ENCODE measurements at regions not wholly inside any gene's neighbourhood (a gene's known extent, or its start where the extent isn't known, plus 50 kb on each side); places are given as distances from the start of the nearest gene placed in this dataset.

DNA sequence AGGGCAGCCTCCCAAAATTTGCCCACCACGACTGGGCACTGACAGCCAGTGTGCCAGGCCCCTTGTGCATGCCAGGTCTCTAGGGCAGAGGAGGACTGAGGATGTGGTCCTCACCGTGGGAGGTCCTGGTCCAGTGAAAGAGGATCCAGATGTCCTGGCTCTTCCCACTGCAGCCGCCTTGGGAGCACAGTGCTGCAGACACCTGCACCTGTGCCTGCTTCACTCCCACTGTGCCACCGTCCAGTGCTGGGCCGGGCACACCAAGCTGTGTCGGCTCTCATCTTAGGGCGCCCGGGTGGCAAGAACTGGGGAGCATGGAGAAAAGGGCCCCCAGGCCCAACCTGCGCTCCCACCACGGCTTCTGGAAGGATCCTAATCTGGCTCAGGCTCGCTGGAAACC is 1147.1 kb downstream of the BRD1 start:
- H3K27ac ChIP-seq (ENCODE audit: low read length), result no peak overlapping the region
- no peaks in the 10 kb centered on the region for H3K27me3 ChIP-seq (ENCODE audit: control insufficient read depth, insufficient read depth, low read length)
- BruUV-seq (replicated peaks), result no TSS peak
- no peak for ATAC-seq
- ChIA-PET CTCF (no interaction called here), POLR2A (no interaction called here)
- no peaks in the 10 kb centered on the region for H3K36me3 ChIP-seq (ENCODE audit: control insufficient read depth, insufficient read depth, low read length)
- intact Hi-C loops (cut with micrococcal nuclease; ENCODE audit: unreplicated experiment) (no loop called here), in situ Hi-C loops (cut with HindIII; ENCODE audit: low pct_unique_long_range_greater_than_20kb, low sequenced_read_pairs) (no loop called here)
- no peak for DNase-seq (ENCODE audit: low read depth, low spot score)
- no peak overlapping the region for H3K4me3 ChIP-seq (ENCODE audit: low read depth in 2 of 2, low read length in 2 of 2)
- H3K4me1 ChIP-seq (ENCODE audit: control insufficient read depth, insufficient read depth, low read length), result no peaks in the 10 kb centered on the region
- TF ChIP-seq POLR2AphosphoS5 (IDR thresholded peaks at IDR 0.05; ENCODE audit: low read depth, low read length), result no peak
- TF ChIP-seq, protein P1, sequence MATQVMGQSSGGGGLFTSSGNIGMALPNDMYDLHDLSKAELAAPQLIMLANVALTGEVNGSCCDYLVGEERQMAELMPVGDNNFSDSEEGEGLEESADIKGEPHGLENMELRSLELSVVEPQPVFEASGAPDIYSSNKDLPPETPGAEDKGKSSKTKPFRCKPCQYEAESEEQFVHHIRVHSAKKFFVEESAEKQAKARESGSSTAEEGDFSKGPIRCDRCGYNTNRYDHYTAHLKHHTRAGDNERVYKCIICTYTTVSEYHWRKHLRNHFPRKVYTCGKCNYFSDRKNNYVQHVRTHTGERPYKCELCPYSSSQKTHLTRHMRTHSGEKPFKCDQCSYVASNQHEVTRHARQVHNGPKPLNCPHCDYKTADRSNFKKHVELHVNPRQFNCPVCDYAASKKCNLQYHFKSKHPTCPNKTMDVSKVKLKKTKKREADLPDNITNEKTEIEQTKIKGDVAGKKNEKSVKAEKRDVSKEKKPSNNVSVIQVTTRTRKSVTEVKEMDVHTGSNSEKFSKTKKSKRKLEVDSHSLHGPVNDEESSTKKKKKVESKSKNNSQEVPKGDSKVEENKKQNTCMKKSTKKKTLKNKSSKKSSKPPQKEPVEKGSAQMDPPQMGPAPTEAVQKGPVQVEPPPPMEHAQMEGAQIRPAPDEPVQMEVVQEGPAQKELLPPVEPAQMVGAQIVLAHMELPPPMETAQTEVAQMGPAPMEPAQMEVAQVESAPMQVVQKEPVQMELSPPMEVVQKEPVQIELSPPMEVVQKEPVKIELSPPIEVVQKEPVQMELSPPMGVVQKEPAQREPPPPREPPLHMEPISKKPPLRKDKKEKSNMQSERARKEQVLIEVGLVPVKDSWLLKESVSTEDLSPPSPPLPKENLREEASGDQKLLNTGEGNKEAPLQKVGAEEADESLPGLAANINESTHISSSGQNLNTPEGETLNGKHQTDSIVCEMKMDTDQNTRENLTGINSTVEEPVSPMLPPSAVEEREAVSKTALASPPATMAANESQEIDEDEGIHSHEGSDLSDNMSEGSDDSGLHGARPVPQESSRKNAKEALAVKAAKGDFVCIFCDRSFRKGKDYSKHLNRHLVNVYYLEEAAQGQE (IDR thresholded peaks at IDR 0.05; ENCODE audit: insufficient read depth in 1 of 2, low read depth in 2 of 2, low read length in 1 of 2), result no peak
- TF ChIP-seq, protein P2, sequence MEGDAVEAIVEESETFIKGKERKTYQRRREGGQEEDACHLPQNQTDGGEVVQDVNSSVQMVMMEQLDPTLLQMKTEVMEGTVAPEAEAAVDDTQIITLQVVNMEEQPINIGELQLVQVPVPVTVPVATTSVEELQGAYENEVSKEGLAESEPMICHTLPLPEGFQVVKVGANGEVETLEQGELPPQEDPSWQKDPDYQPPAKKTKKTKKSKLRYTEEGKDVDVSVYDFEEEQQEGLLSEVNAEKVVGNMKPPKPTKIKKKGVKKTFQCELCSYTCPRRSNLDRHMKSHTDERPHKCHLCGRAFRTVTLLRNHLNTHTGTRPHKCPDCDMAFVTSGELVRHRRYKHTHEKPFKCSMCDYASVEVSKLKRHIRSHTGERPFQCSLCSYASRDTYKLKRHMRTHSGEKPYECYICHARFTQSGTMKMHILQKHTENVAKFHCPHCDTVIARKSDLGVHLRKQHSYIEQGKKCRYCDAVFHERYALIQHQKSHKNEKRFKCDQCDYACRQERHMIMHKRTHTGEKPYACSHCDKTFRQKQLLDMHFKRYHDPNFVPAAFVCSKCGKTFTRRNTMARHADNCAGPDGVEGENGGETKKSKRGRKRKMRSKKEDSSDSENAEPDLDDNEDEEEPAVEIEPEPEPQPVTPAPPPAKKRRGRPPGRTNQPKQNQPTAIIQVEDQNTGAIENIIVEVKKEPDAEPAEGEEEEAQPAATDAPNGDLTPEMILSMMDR (IDR thresholded peaks at IDR 0.05), result no peak
- no peak for TF ChIP-seq TCF7L2 (IDR thresholded peaks at IDR 0.05; ENCODE audit: low read depth, low read length)
- no peak for TF ChIP-seq SIN3A (IDR thresholded peaks at IDR 0.05; ENCODE audit: borderline replicate concordance, insufficient read depth, low read depth, low read length)
- no peaks in the 10 kb centered on the region for H3K9me3 ChIP-seq (ENCODE audit: control insufficient read depth, insufficient read depth, low read depth, low read length)

DNA sequence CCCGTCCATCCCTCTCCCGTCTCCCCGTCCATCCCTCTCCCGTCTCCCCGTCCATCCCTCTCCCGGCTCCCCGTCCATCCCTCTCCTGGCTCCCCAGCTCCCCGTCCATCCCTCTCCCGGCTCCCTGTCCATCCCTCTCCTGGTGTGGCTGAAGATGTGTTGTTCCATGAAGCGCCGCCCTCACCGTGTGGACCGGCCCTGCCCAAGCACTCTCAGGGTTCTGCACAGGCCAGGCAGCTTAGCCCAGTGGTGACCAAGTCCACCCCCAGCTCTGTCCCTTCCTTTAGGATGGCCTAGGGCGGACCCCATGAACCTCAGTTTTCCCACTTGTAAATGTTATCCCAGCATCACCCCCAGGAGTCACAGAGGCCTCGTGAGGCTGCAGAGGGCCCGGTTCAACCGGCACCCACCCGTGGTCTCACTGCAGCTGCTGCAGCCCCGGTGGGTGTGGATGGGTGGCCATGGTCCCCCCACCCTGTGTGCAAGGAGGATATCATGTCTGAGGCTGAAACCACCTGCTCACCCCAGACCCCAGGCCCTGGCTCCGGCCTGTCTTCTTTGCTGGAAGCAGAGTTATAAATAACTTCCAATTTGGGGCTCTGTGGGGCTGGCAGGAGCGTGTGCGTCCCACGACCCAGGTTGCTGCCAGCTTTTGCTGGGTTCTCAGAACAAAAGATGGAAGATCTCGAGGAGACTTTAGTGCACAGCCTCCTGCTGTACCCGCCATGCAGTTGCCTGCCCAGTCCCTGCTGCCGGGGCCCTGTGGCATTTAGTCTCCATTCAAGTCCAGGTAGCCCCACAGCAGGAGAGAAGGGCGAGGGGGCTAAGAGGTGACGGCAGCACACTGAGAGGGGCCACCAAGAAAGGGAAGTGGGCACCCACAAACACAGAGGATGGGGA is 1147.8 kb downstream of the BRD1 start:
- no peaks in the 10 kb centered on the region for H3K4me1 ChIP-seq (ENCODE audit: control insufficient read depth, insufficient read depth, low read length)
- H3K4me3 ChIP-seq (ENCODE audit: low read depth in 2 of 2, low read length in 2 of 2), result no peak overlapping the region
- ChIA-PET CTCF (no interaction called here), POLR2A (no interaction called here)
- no peak overlapping the region for H3K27ac ChIP-seq (ENCODE audit: low read length)
- H3K27me3 ChIP-seq (ENCODE audit: control insufficient read depth, insufficient read depth, low read length), result no peaks in the 10 kb centered on the region
- no TSS peak for BruUV-seq (replicated peaks)
- no peaks in the 10 kb centered on the region for H3K36me3 ChIP-seq (ENCODE audit: control insufficient read depth, insufficient read depth, low read length)
- no peaks in the 10 kb centered on the region for H3K9me3 ChIP-seq (ENCODE audit: control insufficient read depth, insufficient read depth, low read depth, low read length)
- no peak for TF ChIP-seq TCF7L2 (IDR thresholded peaks at IDR 0.05; ENCODE audit: low read depth, low read length)
- TF ChIP-seq, protein P1 (IDR thresholded peaks at IDR 0.05; ENCODE audit: insufficient read depth in 1 of 2, low read depth in 2 of 2, low read length in 1 of 2), result no peak
- TF ChIP-seq, protein P2 (IDR thresholded peaks at IDR 0.05), result no peak
- TF ChIP-seq SIN3A (IDR thresholded peaks at IDR 0.05; ENCODE audit: borderline replicate concordance, insufficient read depth, low read depth, low read length), result no peak
- TF ChIP-seq POLR2AphosphoS5 (IDR thresholded peaks at IDR 0.05; ENCODE audit: low read depth, low read length), result no peak
- in situ Hi-C loops (cut with HindIII; ENCODE audit: low pct_unique_long_range_greater_than_20kb, low sequenced_read_pairs) (no loop called here), intact Hi-C loops (cut with micrococcal nuclease; ENCODE audit: unreplicated experiment) (no loop called here)
- ATAC-seq (no peak), DNase-seq (ENCODE audit: low read depth, low spot score) (no peak)

Measured in Panc1 (cell line).